Parathyroid adenoma (tissue), 2 donors: ENCODE measurements at regions not wholly inside any gene's neighbourhood (a gene's known extent, or its start where the extent isn't known, plus 50 kb on each side); places are given as distances from the start of the nearest gene placed in this dataset.

Experiments
- H2AFZ ChIP-seq: fragments of 300-600 bp; sonication (generic); one replicate; pipeline ENCODE4 v1.7.0; 2017; ENCODE audit warnings: antibody characterized with exemption, mild to moderate bottlenecking
- H3K27ac ChIP-seq: fragments of 300-600 bp; sonication (generic); one replicate; pipeline ENCODE4 v1.7.0; 2017
- H3K27me3 ChIP-seq: fragments of 300-600 bp; sonication (generic); one replicate; pipeline ENCODE4 v1.7.0; 2017; ENCODE audit warnings: low read length; ENCODE audit not compliant: control insufficient read depth, insufficient read depth
- H3K36me3 ChIP-seq: fragments of 300-600 bp; sonication (generic); one replicate; pipeline ENCODE4 v1.7.0; 2017; ENCODE audit warnings: low read length; ENCODE audit not compliant: control insufficient read depth, insufficient read depth
- H3K4me1 ChIP-seq: fragments of 300-600 bp; sonication (generic); one replicate; pipeline ENCODE4 v1.7.0; 2017; ENCODE audit warnings: control low read depth
- H3K4me2 ChIP-seq: fragments of 300-600 bp; sonication (generic); one replicate; pipeline ENCODE4 v1.7.0; 2017; ENCODE audit warnings: low read length
- H3K4me3 ChIP-seq: fragments of 300-600 bp; sonication (generic); one replicate; pipeline ENCODE4 v1.7.0; 2017; ENCODE audit warnings: low read depth, low read length
- H3K79me2 ChIP-seq: fragments of 300-600 bp; sonication (generic); one replicate; pipeline ENCODE4 v1.7.0; 2017; ENCODE audit warnings: control low read depth
- H3K9ac ChIP-seq: fragments of 300-600 bp; sonication (generic); one replicate; pipeline ENCODE4 v1.7.0; 2017; ENCODE audit warnings: mild to moderate bottlenecking
- H3K9me3 ChIP-seq: fragments of 300-600 bp; sonication (generic); one replicate; pipeline ENCODE4 v1.7.0; 2017; ENCODE audit warnings: low read length; ENCODE audit not compliant: control insufficient read depth
- TF ChIP-seq, protein P1 (sequence below): fragments of 300-600 bp; sonication (generic); IDR thresholded peaks from one replicate; pipeline ENCODE4 v1.7.0; 2017; ENCODE audit warnings: antibody characterized with exemption, mild to moderate bottlenecking
- donor health status: primary hyperparathyroidism.

DNA sequence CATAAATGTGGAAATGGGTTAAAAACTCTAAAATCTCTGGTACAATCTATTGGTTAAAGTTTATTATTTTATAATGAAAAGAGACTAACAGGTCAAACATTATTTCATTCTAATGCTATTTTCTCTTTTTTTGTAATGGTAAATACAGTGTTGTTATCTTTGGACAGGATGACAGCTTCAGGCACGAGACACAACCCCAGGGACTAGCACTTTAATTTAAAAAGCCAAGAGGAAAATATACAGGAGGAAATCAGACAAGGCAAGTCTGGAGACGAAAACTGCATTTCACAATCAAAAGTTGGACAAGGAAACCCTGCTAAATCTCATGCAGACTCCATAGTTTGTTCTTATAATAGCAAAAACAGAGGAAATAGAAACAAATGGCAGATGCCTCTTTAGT, 589.1 kb upstream of the CDH8 start:
- no peaks in the 10 kb centered on the region for H3K27me3 ChIP-seq
- TF ChIP-seq, protein P1, sequence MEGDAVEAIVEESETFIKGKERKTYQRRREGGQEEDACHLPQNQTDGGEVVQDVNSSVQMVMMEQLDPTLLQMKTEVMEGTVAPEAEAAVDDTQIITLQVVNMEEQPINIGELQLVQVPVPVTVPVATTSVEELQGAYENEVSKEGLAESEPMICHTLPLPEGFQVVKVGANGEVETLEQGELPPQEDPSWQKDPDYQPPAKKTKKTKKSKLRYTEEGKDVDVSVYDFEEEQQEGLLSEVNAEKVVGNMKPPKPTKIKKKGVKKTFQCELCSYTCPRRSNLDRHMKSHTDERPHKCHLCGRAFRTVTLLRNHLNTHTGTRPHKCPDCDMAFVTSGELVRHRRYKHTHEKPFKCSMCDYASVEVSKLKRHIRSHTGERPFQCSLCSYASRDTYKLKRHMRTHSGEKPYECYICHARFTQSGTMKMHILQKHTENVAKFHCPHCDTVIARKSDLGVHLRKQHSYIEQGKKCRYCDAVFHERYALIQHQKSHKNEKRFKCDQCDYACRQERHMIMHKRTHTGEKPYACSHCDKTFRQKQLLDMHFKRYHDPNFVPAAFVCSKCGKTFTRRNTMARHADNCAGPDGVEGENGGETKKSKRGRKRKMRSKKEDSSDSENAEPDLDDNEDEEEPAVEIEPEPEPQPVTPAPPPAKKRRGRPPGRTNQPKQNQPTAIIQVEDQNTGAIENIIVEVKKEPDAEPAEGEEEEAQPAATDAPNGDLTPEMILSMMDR: no peak
- H3K36me3 ChIP-seq: no peaks in the 10 kb centered on the region
- H3K9ac ChIP-seq: no peak overlapping the region
- no peaks in the 10 kb centered on the region for H3K9me3 ChIP-seq
- H3K27ac ChIP-seq: no peak overlapping the region
- H2AFZ ChIP-seq: no peak overlapping the region
- H3K4me3 ChIP-seq: no peak overlapping the region
- H3K4me2 ChIP-seq: no peak overlapping the region
- no peaks in the 10 kb centered on the region for H3K79me2 ChIP-seq
- H3K4me1 ChIP-seq: no peaks in the 10 kb centered on the region

DNA sequence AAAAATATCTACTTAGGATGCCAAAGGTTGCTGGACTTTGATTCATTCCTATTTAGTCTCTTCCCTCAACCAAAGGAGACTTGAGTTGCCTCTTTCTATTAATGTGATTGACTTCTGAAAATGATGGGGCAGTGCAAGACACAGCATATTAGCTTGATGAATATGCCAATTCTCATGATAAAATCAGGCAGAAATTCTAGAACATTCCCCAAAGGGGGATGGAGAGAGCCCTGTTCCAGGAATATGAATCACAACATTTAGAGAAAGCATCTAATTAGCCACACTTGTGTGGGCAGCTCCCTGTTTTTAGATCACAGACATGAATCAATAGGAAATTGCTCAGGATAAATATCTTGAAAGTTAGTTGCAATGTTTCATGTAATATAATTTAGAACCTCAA, 584.0 kb upstream of the CDH8 start:
- H3K9me3 ChIP-seq: no peaks in the 10 kb centered on the region
- H2AFZ ChIP-seq: no peak overlapping the region
- no peak overlapping the region for H3K9ac ChIP-seq
- no peaks in the 10 kb centered on the region for H3K79me2 ChIP-seq
- H3K4me1 ChIP-seq: no peaks in the 10 kb centered on the region
- H3K27me3 ChIP-seq: no peaks in the 10 kb centered on the region
- H3K4me2 ChIP-seq: no peak overlapping the region
- no peaks in the 10 kb centered on the region for H3K36me3 ChIP-seq
- H3K27ac ChIP-seq: no peak overlapping the region
- TF ChIP-seq, protein P1: no peak
- no peak overlapping the region for H3K4me3 ChIP-seq

- Histone ChIP-seq H3K4me1 (no peaks in the 10 kb centered on the region), H3K27ac (no peak overlapping the region), H3K4me3 (no peak overlapping the region), H3K9ac (no peak overlapping the region), H3K9me3 (no peaks in the 10 kb centered on the region), H3K4me2 (no peak overlapping the region), H3K36me3 (no peaks in the 10 kb centered on the region), H3K27me3 (no peaks in the 10 kb centered on the region), H3K79me2 (no peaks in the 10 kb centered on the region), H2AFZ (no peak overlapping the region)
- TF ChIP-seq, protein P1: no peak
These were observed 579.3 kb upstream of the CDH8 start for GRCh38 chr16:62615526-62615925.

GRCh38 chr16:62610291-62610690, 574.1 kb upstream of the CDH8 start:
- TF ChIP-seq, protein P1: no peak
- H3K4me2 ChIP-seq: no peak overlapping the region

GRCh38 chr16:62602790-62603189, 566.6 kb upstream of the CDH8 start:
- no peak overlapping the region for H3K27ac ChIP-seq
- H3K4me1 ChIP-seq: no peaks in the 10 kb centered on the region
- no peaks in the 10 kb centered on the region for H3K36me3 ChIP-seq
- H3K4me2 ChIP-seq: no peak overlapping the region
- no peaks in the 10 kb centered on the region for H3K27me3 ChIP-seq
- no peaks in the 10 kb centered on the region for H3K79me2 ChIP-seq
- H2AFZ ChIP-seq: no peak overlapping the region
- H3K9ac ChIP-seq: no peak overlapping the region
- no peaks in the 10 kb centered on the region for H3K9me3 ChIP-seq
- TF ChIP-seq, protein P1: no peak
- H3K4me3 ChIP-seq: no peak overlapping the region

More at GRCh38 chr16:62610291-62610690, 574.1 kb upstream of the CDH8 start:
- no peaks in the 10 kb centered on the region for H3K4me1 ChIP-seq
- no peaks in the 10 kb centered on the region for H3K79me2 ChIP-seq
- no peaks in the 10 kb centered on the region for H3K36me3 ChIP-seq
- H3K27ac ChIP-seq: no peak overlapping the region
- no peak overlapping the region for H3K4me3 ChIP-seq
- H3K27me3 ChIP-seq: no peaks in the 10 kb centered on the region
- H3K9ac ChIP-seq: no peak overlapping the region
- no peak overlapping the region for H2AFZ ChIP-seq
- no peaks in the 10 kb centered on the region for H3K9me3 ChIP-seq
